GM12878 (cell line): ENCODE measurements at regions not wholly inside any gene's neighbourhood (a gene's known extent, or its start where the extent isn't known, plus 50 kb on each side); places are given as distances from the start of the nearest gene placed in this dataset.

Experiments used
- EP300 ChIP-seq, 2 experiments: fragments of 150-350 bp in 1 of 2; IDR thresholded peaks; 2 replicates each; pipeline ENCODE4 v1.6.1; 2011 to 2012; ENCODE audit warnings: low read depth in 2 of 2, low read length in 2 of 2, borderline replicate concordance in 1 of 2, improper control_type of control experiment in 1 of 2, inconsistent platforms in 1 of 2; ENCODE audit not compliant: control insufficient read depth in 1 of 2
- POLR2A ChIP-seq: IDR thresholded peaks from 2 replicates; pipeline ENCODE4 v1.6.1; 2011; ENCODE audit warnings: low read depth, mild to moderate bottlenecking, low read length
- POLR2AphosphoS2 ChIP-seq: IDR thresholded peaks from 2 replicates; pipeline ENCODE4 v1.6.1; 2011; ENCODE audit warnings: low read depth, mild to moderate bottlenecking, low read length, improper control_type of control experiment, moderate library complexity
- TARDBP ChIP-seq: IDR thresholded peaks from 2 replicates; pipeline ENCODE4 v1.6.1; 2016; ENCODE audit warnings: borderline replicate concordance

GRCh38 chr13:22933571-22934181 is 247.1 kb upstream of the SGCG start:
- TF ChIP-seq POLR2AphosphoS2, result no peak
- no peak for TF ChIP-seq TARDBP
- TF ChIP-seq POLR2A, result no peak
- TF ChIP-seq EP300 (IDR thresholded peaks at IDR 0.05; ENCODE audit: borderline replicate concordance in 1 of 2, control insufficient read depth in 1 of 2, low read depth in 2 of 2, low read length in 2 of 2), result no peak
